DND-41 (cell line): ENCODE measurements at regions not wholly inside any gene's neighbourhood (a gene's known extent, or its start where the extent isn't known, plus 50 kb on each side); places are given as distances from the start of the nearest gene placed in this dataset.
"Not testable (repeated sequence)": the region's sequence is repeated elsewhere in the genome, so short reads cannot be mapped to it uniquely, and the experiment has no call there.

Experiments
- EZH2 ChIP-seq: IDR thresholded peaks from 3 replicates; pipeline ENCODE4 v1.6.1; 2012; ENCODE audit warnings: borderline replicate concordance, low read depth, mild to moderate bottlenecking, moderate library complexity, low read length, inconsistent platforms; ENCODE audit not compliant: severe bottlenecking
- TF ChIP-seq, protein P1 (sequence below): IDR thresholded peaks from 2 replicates; pipeline ENCODE4 v1.5.1; 2012; ENCODE audit warnings: borderline replicate concordance, low read length, moderate library complexity, mild to moderate bottlenecking; ENCODE audit not compliant: poor library complexity, severe bottlenecking; ENCODE audit errors: extremely low read depth

DNA sequence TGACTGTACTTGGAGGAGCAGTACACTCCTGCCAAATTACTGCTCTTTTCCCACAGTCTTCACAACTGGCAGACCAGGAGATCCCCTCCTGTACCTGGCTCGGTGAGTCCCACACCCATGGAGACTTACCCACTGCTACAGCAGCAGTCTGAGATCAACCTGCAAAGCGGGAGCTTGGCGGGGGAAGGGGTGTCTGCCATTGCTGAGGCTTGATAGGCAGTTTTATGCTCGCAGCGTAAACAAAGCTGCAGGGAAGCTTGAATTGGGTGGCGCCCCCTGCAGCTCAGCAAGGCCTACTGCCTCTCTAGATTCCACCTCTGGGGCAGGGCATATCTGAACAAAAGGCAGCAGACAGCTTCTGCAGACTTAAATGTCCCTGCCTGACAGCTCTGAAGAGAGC, 74.4 kb downstream of the EXTL2 start:
- TF ChIP-seq EZH2, result not testable (repeated sequence)
- TF ChIP-seq, protein P1, sequence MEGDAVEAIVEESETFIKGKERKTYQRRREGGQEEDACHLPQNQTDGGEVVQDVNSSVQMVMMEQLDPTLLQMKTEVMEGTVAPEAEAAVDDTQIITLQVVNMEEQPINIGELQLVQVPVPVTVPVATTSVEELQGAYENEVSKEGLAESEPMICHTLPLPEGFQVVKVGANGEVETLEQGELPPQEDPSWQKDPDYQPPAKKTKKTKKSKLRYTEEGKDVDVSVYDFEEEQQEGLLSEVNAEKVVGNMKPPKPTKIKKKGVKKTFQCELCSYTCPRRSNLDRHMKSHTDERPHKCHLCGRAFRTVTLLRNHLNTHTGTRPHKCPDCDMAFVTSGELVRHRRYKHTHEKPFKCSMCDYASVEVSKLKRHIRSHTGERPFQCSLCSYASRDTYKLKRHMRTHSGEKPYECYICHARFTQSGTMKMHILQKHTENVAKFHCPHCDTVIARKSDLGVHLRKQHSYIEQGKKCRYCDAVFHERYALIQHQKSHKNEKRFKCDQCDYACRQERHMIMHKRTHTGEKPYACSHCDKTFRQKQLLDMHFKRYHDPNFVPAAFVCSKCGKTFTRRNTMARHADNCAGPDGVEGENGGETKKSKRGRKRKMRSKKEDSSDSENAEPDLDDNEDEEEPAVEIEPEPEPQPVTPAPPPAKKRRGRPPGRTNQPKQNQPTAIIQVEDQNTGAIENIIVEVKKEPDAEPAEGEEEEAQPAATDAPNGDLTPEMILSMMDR, result not testable (repeated sequence)
